ENCODE measurements at regions not wholly inside any gene's neighbourhood (a gene's known extent, or its start where the extent isn't known, plus 50 kb on each side); places are given as distances from the start of the nearest gene placed in this dataset.

GRCh38 chr5:143464723-143465490, 61.4 kb upstream of the NR3C1 start:
- no peak for DNase-seq
- intact Hi-C loops (cut with DNase I) = no loop called here

GRCh38 chr5:143462431-143462830, 58.9 kb upstream of the NR3C1 start:
- intact Hi-C loops (cut with DNase I) = no loop called here
- no peak for DNase-seq

GRCh38 chr5:143459433-143459832, 55.9 kb upstream of the NR3C1 start:
- DNase-seq = no peak
- intact Hi-C loops (cut with DNase I) = no loop called here

GRCh38 chr5:143456952-143457547, 53.6 kb upstream of the NR3C1 start:
- intact Hi-C loops (cut with DNase I) = no loop called here
- DNase-seq = no peak

GRCh38 chr5:143454936-143455516, 51.5 kb upstream of the NR3C1 start:
- DNase-seq = no peak
- intact Hi-C loops (cut with DNase I) = no loop called here

- intact Hi-C loops (cut with DNase I) = no loop called here
- no peak for DNase-seq
Measured at GRCh38 chr5:143453720-143454119, 50.2 kb upstream of the NR3C1 start.
